HG03060 (cell line): ENCODE measurements at regions not wholly inside any gene's neighbourhood (a gene's known extent, or its start where the extent isn't known, plus 50 kb on each side); places are given as distances from the start of the nearest gene placed in this dataset.
"Not testable (repeated sequence)": the region's sequence is repeated elsewhere in the genome, so short reads cannot be mapped to it uniquely, and the experiment has no call there.

Experiments
- ATAC-seq: cut with Tn5 transposase; IDR thresholded peaks from one replicate; pipeline ENCODE4 v1.9.1; 2021; ENCODE audit warnings: low read depth, moderate number of reproducible peaks; ENCODE audit not compliant: unreplicated experiment

- no peak for ATAC-seq
These were observed 806.5 kb upstream of the GOT2 start for GRCh38 chr16:59540621-59541020.

- no peak for ATAC-seq
These were observed 801.2 kb upstream of the GOT2 start for GRCh38 chr16:59535298-59535697.

DNA sequence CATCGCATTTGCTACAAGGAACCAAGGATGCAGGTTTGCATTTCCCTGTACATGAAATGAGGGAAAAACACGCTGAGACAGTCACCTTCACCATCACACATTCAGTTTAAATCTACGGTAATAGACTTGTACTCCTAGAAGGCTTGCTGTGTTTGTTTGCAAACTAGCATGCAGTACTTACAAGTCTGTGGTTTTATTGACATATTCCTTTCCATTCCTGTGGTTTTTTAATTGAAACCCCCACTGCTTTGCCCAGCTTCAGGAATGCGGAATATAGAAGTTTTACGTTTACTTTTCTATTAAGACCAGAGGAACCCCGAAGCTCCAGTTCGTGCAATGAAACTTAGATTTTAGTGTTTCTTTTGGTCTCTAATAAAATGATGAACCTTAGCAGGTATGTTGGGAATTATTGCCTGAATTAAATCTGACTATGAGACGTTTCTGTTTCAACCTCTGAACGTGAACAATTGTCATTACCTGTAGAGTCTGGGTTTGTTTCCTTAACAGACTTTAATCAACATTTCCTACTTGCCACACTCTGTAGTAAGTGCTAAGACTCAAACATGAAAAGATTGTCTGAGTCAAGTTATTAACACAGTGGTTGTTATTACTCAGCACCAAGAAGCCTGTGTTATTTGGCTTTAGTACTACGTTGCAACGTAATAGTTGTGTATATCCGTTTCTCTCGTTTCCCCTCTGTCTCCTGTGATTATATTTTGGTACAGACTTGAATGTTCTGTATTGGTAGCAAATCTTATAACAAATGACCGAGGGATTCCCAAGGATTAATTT is 793.3 kb upstream of the GOT2 start:
- no peak for ATAC-seq

GRCh38 chr16:59522826-59523225 is 788.7 kb upstream of the GOT2 start:
- ATAC-seq = no peak

DNA sequence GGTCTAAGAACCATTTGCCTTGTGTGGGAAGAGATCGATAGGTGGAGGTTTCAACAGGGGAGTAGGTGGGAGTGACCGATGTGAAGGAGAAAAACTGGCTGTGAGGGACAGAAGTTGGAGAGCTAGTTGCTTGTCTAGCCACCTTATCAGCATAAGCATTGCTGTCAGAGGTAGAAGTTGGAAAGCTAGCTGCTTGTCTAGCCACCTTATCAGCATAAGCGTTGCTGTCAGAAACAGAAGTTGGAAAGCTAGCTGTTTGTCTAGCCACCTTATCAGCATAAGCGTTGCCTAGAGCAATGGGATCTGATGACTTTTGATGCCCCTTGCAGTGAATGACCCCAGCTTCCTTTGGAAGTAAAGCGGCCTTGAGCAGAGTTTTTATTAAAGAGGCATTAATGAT is 784.6 kb upstream of the GOT2 start:
- ATAC-seq = not testable (repeated sequence)

GRCh38 chr16:59514651-59515050 is 780.5 kb upstream of the GOT2 start:
- no peak for ATAC-seq

- ATAC-seq = no peak
These were observed 775.9 kb upstream of the GOT2 start for GRCh38 chr16:59510008-59510424.

DNA sequence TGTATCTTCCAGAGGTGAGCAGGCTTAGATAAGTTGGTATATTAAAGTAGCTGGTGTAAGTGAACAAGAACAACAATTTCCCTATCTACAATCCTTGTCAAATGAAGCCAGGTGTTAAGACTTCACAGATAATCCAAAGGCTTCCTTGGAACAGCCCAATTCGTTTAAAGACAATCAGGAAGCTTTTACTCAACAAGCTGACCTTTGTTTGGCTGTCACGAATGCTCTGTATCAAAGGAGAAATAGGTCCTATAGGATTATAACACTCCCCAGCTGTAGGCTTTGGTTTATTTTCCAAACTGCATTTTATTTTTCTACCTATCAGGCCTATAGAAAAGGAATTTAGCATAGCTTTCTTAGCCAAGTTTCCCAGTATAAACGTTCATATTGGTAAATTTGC is 766.5 kb upstream of the GOT2 start:
- no peak for ATAC-seq

- no peak for ATAC-seq
These were observed 753.0 kb upstream of the GOT2 start for GRCh38 chr16:59487067-59487466.

- no peak for ATAC-seq
These were observed 750.9 kb upstream of the GOT2 start for GRCh38 chr16:59484833-59485516.

DNA sequence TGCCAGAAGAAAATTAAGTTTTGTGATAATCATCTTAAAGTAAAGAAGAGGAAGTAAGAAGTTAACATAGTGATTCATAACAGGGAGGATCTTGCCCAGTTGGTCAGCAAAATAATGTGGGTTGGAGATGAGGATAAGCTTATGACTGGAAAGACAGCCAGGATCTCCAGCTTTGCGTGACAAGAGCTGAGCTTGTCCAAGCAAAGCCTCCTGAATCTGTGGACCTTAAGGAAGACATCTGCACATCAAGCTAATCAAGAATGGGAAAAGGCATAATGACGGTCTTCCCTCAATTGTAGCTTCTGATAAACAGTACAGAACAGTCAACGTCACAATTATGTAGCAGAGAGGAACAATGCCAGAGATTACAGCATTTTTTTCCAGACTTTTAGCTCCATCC is 744.7 kb upstream of the GOT2 start:
- ATAC-seq = no peak

DNA sequence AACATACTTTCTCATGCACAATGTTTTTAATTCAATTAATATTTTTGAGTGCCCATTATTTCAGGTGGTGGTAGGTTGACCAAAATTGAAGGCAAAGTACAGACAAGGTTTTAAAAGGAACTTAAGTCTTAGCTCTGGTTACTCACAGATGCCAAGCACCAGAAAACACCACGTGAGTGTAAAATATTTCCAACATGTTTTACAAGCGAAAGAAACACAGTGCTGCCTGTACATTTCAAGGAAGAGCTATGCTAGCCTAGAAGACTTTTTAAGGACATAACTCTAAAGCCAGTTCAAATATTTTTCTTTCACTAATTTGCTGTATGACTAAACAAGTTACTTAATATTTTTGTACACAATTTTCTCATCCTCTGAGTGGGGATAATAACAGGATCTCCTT is 736.4 kb upstream of the GOT2 start:
- ATAC-seq = no peak

GRCh38 chr16:59469266-59469665 is 735.1 kb upstream of the GOT2 start:
- no peak for ATAC-seq

DNA sequence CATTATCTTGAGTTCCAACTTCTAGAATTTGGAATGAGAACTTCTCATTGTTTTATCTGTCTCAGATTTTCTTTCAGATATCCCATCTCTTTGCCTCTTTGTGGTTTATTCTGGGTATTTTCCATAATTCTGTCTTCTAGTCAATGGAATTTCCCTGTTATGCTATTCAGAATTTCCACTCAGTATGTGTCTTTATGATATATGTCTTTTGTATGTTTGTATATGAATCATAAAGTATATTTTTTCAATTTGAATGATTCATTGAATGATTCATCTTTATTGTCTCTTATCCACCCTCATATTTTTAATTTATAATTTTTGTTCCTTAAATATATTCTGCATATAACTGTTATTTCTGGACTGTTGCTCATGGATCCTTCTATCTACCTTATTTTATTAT is 729.7 kb upstream of the GOT2 start:
- ATAC-seq = no peak

DNA sequence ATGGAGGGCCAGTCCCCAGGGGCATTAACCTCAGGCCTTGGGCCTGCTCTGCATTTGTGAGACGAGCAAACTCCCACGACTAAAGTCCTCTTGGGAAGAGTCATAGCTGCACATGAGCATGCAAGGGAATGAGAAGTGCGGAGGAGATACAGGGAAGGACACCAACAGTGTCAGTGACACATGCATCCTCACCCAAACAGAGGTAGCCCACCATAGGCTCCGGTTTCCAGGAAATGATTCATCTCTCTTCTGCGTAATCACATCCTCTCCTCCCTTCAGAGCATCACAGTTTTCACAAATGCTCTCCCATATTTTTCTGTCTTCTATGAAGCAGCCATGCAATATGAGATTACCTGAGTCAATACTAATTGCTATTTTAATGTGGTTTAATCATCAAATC is 725.7 kb upstream of the GOT2 start:
- ATAC-seq = no peak

DNA sequence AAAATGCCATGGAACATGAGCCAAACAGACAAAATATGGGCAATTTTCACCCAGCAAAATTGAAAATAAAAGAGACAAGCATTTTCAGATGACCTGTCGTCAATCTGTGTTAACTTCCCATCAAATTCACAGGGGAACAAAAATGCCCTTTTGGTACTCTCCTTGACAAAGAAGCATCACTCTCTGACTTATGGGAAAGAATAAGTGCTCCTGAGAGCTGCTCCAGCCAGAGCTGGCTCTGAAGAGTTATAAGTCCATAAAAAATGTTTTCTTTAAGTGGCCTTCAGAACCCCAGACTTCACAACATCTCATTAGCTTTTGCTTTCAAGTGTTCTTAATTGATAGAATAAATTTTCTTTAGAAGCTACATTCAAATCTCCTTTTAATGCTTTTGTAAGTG is 721.4 kb upstream of the GOT2 start:
- no peak for ATAC-seq

GRCh38 chr16:59450513-59450912 is 716.4 kb upstream of the GOT2 start:
- not testable (repeated sequence) for ATAC-seq

DNA sequence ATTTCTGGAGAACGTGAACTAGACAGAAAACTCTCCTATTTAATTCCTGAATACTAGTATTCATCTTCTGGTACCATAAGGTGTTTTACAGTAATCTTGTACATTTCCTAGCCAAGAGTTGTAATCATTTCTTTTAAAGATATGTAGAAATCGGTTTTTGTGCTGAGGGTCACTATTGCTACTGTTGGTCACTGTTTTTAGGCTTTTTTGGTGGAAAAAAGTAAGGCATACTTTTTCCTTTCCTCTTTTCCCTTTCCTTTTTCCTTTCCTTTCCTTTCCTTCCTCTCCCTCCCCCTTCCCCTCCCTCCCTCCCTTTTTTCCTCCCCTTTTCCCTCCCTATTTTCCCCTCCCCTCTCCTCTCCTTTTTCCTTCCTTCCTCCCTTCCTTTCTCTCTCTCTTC is 706.4 kb upstream of the GOT2 start:
- no peak for ATAC-seq

DNA sequence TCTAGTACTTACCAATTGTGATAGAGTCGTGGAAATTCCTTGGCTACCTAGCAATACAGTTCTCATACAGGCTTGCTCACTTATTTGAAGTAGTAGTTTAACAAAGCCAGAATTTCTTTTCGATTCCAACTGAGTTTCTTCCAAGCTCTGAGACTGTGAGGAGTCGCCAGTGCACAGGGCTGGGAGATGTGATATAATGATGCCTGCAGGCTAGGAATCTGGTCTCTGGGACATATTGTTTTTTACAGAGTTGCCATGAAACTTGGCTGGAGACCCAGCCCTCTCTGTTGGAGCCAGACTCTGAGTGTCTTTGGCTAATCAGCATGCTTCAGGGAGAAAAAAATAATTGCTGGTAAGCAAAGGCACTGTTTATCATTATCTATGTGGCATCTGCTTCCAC is 698.8 kb upstream of the GOT2 start:
- no peak for ATAC-seq

GRCh38 chr16:59432276-59432675 is 698.2 kb upstream of the GOT2 start:
- ATAC-seq = no peak

GRCh38 chr16:59424714-59425273 is 690.7 kb upstream of the GOT2 start:
- ATAC-seq = no peak
